Fibroblast of lung (primary cell): ENCODE measurements at regions not wholly inside any gene's neighbourhood (a gene's known extent, or its start where the extent isn't known, plus 50 kb on each side); places are given as distances from the start of the nearest gene placed in this dataset.

ENCODE experiments used
- EZH2 ChIP-seq: IDR thresholded peaks from 2 replicates; pipeline ENCODE4 v1.5.1; 2012; ENCODE audit warnings: low read length, control low read depth, mild to moderate bottlenecking; ENCODE audit errors: missing control alignments
- TF ChIP-seq, protein P1 (sequence below), 2 donors: IDR thresholded peaks in 1 of 2; conservative IDR thresholded peaks in 1 of 2; 1 replicate in 1 of 2; 2 replicates in 1 of 2; pipeline ENCODE4 v1.5.1; 2011 to 2012; ENCODE audit warnings: low read length in 2 of 2, control low read depth in 1 of 2, inconsistent platforms in 1 of 2, low read depth in 1 of 2, mild to moderate bottlenecking in 1 of 2

GRCh38 chr7:131638641-131639430 lies 82.4 kb upstream of the PODXL start:
- TF ChIP-seq, protein P1, sequence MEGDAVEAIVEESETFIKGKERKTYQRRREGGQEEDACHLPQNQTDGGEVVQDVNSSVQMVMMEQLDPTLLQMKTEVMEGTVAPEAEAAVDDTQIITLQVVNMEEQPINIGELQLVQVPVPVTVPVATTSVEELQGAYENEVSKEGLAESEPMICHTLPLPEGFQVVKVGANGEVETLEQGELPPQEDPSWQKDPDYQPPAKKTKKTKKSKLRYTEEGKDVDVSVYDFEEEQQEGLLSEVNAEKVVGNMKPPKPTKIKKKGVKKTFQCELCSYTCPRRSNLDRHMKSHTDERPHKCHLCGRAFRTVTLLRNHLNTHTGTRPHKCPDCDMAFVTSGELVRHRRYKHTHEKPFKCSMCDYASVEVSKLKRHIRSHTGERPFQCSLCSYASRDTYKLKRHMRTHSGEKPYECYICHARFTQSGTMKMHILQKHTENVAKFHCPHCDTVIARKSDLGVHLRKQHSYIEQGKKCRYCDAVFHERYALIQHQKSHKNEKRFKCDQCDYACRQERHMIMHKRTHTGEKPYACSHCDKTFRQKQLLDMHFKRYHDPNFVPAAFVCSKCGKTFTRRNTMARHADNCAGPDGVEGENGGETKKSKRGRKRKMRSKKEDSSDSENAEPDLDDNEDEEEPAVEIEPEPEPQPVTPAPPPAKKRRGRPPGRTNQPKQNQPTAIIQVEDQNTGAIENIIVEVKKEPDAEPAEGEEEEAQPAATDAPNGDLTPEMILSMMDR (conservative IDR thresholded peaks at IDR 0.05 in 1 of 2, IDR thresholded peaks at IDR 0.05 in 1 of 2; ENCODE audit: low read depth in 1 of 2, low read length in 2 of 2), result no peak
- TF ChIP-seq EZH2, result no peak
